ENCODE measurements at regions not wholly inside any gene's neighbourhood (a gene's known extent, or its start where the extent isn't known, plus 50 kb on each side); places are given as distances from the start of the nearest gene placed in this dataset.
"Not testable (repeated sequence)": the region's sequence is repeated elsewhere in the genome, so short reads cannot be mapped to it uniquely, and the experiment has no call there.

DNA sequence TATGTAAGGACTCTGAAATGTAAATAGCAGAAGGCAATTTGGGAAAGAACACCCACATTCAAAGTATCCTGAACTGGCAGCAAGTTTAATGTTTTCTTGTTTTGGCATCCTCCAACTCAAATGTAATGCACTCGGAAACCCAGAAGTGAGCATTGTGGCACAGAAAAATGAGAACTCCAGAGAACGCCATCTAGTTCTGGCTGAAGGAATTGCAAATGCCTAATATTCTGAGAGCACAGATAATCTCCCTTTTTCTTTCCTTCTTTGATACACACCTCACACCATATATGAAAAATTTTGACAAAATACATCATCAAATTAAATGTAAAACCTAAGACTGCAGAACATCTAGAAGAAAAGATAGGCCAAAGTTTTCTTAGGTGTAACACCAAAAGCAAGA, 52.1 kb downstream of the PWWP3B start:
- DNase-seq = no peak

DNA sequence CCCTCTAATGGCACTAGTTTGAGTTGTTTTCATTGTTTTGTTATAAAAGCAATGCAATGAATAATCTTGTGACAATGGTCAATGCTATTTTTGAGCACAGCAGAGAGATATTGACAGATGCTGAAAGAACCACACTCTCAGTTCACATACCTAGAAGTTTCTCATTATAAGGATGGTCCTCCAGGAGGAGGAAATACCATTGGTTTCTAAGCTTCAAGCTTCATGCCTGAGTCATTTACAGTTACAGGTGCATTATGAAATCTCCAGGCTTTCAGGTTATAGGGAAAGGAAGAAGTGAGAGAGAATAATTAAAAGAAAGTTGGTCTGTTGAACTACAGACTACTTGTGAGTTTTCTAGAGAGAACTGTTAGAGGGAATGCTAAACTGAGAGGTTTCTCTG, 75.3 kb downstream of the PWWP3B start:
- DNase-seq = no peak

DNA sequence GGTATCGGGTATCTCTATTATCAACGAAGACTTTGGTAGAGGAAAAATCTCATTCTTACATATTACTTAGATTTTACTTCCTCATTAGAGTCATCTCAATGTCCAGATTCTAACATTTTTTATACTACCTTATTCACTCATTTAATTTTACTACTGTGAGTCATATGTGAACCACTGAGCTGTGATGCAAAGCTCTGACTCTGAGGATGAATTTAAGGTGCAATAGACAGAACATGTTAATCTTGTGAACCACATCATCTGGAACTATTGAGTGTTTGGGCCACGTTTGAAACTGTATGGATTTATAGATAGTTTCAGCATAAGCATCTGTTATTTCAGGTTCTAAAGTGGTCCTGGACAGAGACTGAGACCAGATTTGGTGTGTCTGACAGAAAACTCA, 78.4 kb downstream of the PWWP3B start:
- no peak for DNase-seq

DNA sequence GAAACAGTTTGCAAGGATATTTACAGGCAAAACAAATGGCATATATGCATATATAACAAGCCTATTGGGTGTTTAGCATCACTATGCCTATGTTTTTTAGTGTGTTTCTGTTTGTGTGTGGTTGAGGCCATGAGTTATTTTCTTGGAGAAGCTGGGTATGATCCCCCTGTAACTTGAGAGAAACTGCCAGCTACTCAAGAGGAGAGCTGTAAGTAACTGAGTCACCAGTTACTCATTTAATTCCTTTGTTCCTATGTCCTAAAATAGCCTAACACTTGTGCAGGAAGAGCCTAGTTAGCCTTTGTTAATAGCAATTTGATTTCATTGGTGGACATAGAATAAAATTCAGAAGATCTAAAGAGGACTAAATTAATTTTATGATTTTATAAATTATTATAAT, 79.1 kb downstream of the PWWP3B start:
- DNase-seq = no peak

DNA sequence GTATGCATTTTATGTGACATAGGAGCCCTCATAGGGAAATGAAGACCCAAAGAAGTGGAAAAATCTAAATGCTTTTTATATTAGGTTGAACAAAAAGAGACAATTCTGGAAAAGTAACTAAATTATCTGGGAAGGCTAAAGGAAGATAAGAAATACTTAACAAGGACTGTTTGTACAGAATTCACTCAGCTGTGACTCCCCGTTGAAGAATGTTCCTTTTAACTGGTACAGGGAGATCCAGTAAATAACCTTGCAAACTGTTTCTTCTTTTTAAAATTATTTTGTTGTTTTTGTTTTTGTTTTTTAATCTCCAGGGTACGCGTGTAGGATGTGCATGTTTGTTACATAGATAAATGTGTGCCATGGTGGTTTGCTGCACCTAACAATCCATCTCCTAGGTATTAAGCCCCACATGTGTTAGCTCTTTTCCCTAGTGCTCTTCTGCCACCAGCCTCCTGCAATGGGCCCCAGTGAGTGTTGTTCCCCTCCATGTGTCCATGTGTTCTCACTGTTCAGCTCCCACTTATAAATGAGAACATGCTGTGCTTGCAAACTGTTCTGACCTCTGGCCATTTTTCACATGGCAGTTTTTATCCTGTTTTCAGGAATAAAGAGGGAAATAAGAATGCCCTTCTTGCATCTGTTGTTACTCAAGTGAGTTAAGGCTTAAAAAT, 81.7 kb downstream of the PWWP3B start:
- DNase-seq = no peak

DNA sequence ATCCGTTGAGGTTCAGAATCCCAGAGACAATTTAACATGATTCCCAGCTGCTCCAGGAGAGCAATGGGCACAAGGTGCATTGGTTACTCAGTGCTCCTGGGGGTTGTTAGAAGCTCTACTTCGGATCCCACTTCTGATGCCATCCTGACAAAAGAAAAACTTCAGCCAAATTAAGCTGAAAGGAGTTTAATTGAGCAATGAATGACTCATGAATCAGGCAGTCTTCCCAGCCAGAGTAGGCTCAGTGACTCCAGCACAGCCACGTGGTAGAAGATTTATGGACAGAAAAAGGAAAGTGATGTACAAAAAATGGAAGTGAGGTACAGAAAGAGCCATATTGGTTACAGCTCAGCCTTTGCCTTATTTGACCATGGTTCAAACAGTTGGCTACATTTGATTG, 95.7 kb downstream of the PWWP3B start:
- no peak for DNase-seq

DNA sequence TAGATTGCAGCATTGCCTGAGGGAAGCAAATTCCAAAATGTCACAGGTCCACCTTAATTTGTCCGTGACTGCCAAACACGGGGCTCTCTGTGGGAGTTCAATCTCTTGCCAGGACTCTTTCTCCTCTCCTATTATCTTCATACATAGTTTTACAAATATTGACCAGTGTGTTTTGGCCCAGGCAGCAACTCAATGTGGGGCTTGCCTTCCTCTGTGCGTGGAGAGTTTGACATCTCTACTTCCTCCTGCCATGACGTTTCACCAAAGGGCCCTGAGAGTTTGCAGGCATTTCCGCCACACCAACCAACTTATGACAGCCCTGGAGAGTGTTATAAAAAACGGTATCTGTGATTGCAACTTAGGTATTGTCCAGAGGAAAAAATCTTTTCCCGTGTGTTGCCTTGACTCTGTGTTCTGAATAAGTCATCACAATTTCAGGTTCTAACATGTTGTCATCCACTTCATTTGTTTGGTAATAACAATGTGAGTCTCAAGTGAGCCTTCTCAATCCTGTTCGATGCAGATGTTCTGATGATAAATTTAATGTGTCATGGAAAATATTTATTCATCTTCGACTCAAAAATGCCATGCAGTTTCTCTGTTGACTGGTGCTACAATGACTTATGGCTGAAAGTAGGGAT, 106.0 kb downstream of the PWWP3B start:
- DNase-seq = not testable (repeated sequence)

DNA sequence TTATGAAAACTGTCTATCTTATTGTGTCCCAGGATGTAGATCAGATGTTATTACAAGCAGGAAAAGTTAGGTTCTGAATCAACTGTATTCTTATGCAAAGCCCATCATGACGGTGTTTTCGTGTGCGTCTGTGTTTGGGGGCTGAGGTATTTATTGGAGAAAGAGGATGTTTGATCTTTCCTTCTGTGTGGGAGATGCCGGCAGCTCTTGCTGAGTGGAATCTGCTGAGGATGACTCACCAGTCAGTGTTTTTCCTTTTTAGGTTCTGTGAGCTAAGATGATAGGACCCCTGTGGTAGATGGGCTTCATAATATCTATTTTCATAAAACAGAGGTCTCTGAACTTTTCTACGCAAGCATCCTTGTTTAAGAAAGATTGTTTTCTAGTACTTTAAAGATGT, 107.1 kb downstream of the PWWP3B start:
- not testable (repeated sequence) for DNase-seq

DNA sequence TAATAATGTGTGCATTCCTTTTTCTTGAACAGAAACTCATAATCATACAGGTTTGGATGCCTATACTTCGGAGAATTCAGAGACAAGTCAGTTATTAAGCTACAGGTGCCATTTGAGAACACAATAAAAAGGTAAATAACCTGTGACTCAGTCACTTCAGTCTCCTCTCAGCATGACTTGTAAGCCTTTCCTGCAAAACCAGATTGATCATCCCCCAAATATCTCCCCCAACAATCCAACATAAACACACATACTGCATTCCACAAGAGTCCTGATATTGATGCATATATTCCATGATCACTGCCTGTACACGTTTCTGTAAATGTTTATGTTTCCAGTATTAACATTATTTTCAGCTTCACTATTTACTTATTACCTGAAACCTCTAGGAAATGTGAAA, 110.8 kb downstream of the PWWP3B start:
- DNase-seq = no peak

DNA sequence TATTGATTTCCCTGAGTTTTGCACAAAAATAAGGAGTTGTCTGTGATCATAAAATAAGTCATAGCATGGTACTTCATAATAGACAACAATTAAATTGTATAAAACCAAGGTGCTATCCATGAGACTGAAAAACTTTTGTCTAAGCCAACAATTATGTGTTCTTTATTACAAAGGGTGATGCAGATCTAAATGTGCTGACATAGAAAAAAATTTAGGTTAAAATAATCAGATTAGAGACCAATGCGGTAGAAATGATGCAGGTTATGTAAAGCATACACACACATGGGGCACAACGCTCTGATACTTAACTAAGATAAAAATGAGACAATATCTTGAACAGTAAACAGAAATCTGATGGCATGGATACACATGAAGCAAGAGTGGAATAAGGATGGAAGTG, 113.3 kb downstream of the PWWP3B start:
- DNase-seq = no peak

DNA sequence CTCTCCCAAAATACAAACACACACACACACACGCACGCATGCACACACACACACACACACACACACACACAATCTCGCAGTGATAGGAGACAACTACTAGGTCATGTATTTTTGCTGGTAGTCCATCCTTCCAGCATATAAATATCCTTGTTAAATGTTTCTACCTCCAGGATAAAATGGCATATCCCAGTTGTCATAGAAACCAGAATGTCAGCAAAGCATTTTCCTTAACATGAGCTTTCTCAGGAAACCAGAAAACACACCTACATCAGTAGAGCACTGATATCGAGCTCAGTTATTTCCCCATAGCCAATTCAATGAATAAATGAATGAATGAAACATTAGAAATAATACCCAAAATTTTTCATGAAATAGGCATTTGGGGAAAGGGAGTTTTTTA, 115.7 kb downstream of the PWWP3B start:
- DNase-seq = no peak

DNA sequence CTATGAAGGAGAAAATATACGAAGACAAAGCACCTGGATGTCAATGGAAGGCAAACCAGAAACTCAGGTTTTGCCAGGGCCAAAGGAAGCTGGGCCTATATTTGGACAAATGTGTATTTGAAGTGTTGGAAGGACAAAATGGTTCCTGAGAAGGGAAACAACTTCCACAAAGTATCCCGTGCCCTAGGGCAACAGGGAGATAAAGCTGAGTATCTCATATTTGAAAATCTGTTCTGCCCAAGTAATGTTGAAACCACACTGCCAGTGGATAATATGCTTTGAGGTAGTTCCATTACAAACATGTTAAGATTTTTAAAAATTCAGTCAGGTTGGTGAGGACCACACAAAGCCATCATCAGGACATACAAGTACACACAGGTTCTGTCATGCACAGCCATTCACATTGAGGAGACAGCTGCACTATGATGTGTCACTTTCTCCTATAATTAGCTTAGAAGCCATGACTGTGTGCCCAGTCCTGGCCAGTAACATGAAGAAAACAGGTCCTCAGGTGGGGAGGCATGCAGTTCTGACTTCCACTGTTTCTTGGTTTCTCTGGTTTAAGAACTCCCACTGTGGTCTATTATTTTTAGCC, 116.4 kb downstream of the PWWP3B start:
- no peak for DNase-seq

DNA sequence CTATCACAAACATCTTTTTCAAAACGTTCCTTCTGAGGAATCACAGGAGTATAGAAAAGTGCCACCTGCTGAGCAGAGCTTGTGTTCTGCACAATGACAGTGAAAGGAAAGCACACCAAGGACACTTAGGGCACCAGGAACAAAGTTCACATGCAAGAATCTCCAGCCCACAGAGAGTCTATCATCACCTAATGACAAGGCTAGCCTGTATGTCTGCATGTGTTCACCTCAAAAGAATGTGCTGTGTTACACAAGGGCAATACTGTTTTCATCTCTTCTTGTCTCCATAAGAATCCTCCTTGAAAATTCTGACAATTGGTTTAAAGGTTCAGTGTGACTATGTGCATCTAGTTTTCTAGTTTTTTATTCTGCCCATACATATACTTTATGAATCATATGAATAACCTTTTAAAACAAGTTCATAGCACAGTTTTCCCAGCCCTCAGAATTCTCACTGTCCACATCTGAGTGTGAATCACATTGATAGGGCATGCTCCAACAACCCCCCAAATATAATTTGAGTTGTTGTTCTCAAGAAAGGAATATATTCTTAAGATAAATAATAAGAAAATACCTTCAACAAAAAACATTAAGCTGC, 118.0 kb downstream of the PWWP3B start:
- DNase-seq = no peak

DNA sequence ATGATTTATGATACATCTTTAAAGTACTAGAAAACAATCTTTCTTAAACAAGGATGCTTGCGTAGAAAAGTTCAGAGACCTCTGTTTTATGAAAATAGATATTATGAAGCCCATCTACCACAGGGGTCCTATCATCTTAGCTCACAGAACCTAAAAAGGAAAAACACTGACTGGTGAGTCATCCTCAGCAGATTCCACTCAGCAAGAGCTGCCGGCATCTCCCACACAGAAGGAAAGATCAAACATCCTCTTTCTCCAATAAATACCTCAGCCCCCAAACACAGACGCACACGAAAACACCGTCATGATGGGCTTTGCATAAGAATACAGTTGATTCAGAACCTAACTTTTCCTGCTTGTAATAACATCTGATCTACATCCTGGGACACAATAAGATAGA, 122.7 kb downstream of the PWWP3B start:
- not testable (repeated sequence) for DNase-seq

DNA sequence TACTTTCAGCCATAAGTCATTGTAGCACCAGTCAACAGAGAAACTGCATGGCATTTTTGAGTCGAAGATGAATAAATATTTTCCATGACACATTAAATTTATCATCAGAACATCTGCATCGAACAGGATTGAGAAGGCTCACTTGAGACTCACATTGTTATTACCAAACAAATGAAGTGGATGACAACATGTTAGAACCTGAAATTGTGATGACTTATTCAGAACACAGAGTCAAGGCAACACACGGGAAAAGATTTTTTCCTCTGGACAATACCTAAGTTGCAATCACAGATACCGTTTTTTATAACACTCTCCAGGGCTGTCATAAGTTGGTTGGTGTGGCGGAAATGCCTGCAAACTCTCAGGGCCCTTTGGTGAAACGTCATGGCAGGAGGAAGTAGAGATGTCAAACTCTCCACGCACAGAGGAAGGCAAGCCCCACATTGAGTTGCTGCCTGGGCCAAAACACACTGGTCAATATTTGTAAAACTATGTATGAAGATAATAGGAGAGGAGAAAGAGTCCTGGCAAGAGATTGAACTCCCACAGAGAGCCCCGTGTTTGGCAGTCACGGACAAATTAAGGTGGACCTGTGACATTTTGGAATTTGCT, 123.8 kb downstream of the PWWP3B start:
- DNase-seq = not testable (repeated sequence)

DNA sequence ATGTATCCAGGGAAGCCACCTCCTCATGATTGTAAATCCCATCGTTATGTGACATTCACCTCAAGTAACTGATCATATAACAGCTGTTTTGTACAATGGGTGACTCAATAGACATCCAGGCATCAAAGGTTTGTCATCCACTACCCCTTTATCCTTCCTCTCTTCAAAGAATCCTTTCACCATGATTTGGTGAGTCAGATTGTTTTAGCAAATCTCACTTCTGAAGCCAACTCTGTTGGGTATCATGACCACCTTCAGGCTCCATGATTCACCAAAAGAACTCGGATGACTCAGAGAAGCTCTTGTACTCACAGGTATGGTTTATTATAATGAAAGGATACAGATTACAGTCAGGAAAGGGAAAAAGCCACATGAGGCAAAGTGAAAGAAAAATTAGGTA, 132.1 kb downstream of the PWWP3B start:
- no peak for DNase-seq

DNA sequence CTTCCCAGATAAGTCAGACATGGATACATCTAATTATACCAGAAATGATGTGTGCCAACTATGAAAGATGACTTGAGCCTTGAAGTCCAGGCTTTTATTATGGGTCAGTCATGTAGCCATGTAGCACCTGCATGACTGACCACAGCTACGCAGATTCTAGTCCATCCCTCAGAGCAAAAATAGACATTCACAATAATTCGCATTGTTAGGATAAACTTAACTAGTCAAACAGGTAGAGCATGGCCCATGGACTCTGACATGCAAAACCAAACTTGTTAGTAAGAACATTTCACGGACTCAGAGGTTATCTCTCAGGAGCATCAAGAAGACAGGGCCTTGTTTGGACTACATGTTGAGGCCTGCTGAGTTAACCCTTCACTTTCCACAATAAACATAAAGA, 132.6 kb downstream of the PWWP3B start:
- no peak for DNase-seq

DNA sequence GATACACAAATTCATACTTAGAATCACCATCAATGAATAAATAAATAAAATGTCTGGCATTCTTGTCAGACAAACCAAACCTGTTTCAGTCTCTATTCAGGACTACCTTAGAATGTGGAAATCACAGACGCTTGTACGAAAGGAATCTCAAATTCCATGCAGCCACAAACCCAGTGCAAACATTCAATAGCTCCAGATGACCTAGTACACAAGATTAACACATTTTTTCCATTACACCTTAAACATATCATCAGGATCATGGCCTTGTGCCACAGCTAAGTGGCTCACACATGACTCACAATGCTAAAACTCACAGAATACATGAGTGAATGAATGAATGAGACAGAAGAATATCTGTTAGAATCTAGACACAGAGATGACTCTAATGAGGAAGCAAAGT, 134.2 kb downstream of the PWWP3B start:
- no peak for DNase-seq

DNA sequence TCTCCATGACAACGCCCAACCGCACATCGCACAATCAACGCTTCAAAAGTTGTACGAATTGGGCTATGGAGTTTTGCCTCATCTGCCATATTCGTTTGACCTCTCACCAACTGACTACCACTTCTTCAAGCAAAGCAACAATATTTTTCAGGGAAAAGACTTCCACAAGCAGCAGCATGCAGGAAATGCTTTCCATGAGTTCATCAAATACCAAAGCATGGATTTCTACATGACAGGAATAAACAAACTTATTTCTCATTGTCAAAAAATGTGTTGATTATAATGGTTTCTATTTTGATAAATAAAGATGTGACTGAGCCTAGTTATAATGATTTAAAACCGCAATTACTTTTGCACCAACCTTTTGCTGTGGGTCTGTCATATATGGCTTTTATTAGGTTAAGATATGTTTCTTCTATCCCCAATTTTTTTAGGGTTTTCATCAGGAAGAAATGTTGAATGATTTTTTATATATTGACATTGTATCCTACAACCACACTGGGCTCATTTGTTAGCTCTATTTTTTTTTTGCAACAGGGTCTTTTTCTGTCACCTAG, 138.4 kb downstream of the PWWP3B start:
- DNase-seq = no peak

DNA sequence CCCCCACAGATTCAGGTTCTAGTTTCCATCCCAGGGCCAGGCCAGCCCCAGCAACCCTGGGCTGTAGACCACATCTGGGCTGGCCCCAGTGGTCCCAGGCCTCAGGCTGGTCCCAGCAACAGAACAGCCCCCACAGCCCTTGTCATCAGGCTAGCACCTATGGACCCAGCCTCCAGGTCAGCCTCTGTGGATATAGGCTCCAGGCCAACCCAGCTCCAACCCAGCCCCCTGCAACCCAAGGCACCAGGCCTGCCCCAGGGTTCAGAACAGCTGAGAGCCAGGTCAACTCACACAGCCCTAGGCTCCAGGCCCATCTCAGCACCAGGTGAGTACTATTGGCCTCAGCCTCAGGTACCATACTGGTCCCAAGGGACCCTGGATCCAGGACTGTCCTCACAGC, 155.3 kb downstream of the PWWP3B start:
- DNase-seq = no peak

DNA sequence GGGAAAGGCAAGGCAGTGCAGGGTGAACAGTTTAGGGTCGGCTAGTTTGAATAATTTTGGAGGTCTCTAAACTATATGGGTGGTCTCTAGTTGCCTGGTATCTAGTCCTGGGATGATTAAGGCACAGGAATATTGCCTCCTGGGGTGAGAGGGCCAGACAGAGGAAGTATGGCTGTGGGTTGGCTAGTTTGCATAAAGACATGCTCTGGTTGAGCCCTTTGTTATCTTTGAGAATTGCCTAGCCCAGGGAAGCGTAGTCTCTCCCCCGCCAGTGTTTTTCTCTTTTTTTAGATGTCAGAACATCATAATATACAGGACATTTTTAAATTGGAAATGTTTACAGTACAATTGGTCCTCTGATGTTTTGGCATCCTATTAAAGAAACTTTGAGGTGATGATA, 163.5 kb downstream of the PWWP3B start:
- DNase-seq = no peak

DNA sequence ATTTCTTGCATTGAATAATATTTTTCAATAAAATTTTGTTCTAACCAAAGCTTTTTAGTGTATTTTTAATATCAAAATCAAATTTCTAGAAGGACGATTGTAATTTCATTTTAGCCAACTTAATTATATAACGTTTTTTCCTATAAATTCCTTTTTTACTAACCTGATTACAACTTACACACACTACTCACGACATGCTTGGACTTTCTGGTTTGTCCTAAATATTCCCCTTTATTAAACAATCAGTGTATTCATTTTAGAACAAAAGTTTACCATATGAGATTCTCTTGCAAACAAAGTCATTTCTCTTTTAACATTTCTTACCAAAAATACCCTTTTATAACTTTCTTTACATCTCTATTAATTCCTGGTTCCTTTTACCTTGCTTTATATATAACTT, 173.7 kb downstream of the PWWP3B start:
- no peak for DNase-seq

DNA sequence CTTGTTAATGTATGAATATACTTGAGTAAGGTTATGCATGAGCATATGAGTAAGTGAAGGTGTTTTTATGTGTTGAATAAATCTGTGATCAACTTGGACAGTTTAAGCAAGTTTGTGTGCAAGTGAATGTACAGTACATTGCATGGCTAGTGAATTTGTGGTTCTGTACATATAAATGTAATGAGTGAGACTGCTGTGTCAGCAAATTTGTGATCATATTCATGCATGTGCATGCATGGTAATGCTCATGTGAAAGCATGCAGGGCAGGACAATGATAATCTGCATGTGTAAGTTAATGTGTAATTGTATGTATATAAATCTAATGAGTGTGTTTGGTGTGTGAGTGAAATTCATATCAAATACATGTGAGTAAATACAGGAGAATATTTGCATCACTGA, 188.5 kb downstream of the PWWP3B start:
- DNase-seq = no peak

DNA sequence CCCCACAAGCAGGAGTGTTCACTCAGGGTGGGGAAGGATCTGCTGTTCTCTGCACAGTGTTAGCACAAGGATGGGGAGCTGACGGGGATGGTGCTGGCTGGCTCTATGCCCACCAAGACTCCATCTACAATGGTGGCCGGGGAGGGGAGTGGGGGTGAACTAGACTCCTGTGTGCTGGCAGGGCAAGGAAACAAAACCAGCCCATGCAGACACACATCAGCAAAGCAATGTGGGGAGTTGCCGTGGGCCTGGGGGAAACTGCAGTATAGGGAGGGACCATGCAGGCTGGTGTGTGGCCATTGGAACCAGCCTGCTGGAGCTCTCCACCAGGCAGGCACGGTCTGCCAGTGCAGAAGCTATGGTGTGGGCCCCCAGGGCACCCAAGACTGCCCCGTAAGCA, 195.1 kb downstream of the PWWP3B start:
- DNase-seq = no peak
